ENCODE measurements at regions not wholly inside any gene's neighbourhood (a gene's known extent, or its start where the extent isn't known, plus 50 kb on each side); places are given as distances from the start of the nearest gene placed in this dataset.

GRCh38 chr10:36118314-36118713, 476.2 kb upstream of the FZD8 start (continued):
- TF ChIP-seq RBBP5 (IDR thresholded peaks at IDR 0.05; ENCODE audit: borderline replicate concordance, low read depth, low read length) (no peak), KDM4A (IDR thresholded peaks at IDR 0.05; ENCODE audit: low read depth, low read length, severe bottlenecking) (no peak), SP1 (IDR thresholded peaks at IDR 0.05; ENCODE audit: low read depth, low read length) (no peak), RXRA (IDR thresholded peaks at IDR 0.05; ENCODE audit: insufficient read depth, low read depth, low read length) (no peak)
